GM19395 (cell line): ENCODE measurements at regions not wholly inside any gene's neighbourhood (a gene's known extent, or its start where the extent isn't known, plus 50 kb on each side); places are given as distances from the start of the nearest gene placed in this dataset.

Experiments used
- ATAC-seq: cut with Tn5 transposase; IDR thresholded peaks from one replicate; pipeline ENCODE4 v1.9.1; 2021; ENCODE audit warnings: mild to moderate bottlenecking, moderate library complexity; ENCODE audit not compliant: unreplicated experiment

DNA sequence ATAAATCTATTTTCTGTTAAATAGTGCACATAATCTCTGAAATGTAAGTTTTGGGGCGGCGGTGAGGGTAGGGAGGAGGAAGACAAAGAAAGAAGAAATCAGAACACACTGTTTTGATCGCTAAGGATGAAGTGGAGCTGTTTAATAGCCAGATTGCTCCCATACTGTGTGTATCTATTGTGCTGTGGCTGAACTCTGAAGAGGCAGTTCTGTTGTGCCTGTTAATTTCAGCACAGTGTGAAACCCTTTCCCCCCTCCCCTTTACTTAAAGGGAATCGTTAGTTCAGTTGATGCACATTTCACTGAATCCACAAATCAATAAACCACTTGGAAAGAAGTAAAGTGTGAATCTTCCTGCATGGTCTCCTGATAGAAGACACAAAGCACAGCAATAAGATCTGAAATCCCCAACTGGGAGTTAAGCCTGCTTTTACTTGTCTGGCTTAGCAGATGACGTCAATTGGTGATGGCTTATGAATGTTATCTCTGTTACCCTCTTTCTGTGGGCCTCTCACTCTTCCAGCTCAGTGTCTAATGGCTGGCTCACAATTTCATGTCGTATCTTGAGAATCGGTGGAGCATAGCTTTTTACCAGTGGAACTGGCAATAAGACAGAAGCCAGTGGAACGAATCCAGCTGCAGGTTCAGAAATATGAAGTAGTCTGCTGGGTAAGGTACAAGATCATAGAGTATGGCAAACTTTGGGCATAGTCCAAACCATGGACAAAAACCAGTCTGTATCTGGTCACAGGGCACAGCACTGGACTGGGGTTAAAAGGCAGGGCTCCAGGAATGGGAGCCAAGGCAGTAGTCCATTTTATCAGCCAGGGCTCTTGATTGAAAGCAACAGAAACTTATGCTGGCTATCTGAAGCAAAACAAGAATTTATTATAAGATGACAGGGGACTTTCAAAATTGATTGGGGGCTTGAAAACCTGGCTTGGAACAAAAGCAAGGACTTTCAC lies 413.5 kb upstream of the SEL1L start:
- ATAC-seq, result no peak

DNA sequence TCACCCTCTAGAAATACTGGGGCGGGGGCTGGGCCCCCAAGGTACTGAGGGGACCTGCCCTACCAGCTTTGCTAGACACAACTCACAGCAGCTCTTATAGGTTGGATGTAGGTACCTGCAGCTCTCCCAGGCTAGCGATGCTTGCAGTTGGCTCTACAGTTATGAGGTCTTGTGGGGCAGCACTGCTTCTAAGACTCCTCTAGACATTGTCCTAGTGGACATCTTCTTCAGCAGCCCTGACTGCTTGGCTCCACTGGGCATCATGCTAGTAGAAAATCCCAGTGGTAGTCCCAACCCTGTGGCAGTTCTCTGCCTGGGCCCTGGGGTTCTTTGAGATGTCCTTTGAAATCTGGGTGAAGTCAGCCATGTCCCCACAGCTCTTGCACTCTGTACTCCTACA lies 419.3 kb upstream of the SEL1L start:
- ATAC-seq, result no peak

DNA sequence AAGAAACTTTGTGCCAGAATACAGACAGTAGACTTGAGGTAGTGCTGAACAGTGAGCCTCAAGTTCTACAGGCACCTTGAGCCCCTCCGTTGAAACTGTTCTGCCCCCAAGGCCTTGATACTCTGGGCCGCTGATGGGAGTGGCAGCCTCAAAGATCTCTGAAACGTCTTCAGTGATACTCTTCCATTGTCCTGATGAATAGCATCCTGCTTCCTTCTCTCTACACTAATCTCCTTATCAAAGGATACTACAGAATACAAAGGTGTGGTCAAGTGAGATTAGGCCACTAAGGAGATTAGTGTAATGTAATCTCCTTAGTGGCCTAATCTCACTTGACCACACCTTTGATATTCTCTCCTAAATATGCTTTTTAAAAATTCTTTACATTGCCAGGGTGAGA lies 419.8 kb upstream of the SEL1L start:
- no peak for ATAC-seq

DNA sequence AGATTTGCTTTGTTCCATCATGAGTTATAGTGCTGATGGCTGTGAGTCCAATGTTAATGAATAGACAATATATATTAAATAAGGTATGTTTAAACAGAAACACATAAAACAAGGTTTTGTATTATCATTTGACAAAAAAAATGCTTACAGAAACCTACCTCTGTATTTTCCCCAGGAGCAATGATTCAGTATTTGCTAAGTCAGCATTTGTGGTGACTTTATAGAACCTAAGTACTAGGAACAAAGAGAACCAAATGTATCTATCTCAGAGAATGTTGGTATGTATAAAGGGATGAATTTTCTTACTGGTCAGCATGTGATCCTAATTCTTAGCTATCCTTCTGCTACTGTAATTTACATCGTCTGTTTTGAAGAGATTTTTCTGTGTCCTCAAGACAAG lies 421.5 kb upstream of the SEL1L start:
- ATAC-seq, result no peak

DNA sequence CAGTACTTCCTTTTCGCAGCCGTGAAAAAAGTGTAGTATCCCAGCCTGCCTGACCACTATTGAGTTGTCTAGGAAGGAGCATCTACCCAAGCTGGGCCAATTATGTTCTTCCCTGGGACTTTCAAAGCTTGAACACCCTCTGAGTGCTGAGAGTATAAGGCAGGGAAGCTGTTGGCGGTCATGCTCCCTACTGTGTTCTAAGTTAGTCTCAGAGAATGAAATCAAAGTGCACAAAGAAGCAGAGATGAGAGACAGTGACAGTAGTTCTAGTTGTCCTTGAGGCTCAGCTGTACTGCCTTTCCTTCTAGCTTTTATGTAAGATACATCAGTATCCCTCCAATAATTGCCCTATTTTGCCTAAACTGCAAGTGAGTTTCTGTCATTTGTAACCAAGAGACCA lies 427.1 kb upstream of the SEL1L start:
- ATAC-seq, result no peak

DNA sequence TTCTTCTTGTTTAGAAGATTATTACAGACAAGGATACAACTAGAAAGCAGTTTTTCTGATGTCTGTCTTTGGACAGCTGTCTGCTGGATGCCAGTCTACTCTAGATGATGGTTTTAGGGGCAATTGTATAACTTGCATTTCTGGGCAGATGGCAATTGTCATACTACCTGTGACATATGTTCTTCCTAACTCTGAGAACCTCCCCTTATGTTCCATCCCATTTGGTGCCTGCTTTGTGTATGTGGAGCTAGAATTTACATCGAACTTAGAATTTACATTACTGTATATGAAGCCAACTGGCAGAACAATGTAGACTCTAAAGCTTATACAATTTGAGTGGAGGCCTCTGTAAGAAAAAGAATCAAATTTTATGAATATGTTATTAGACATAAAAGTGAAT lies 430.2 kb upstream of the SEL1L start:
- ATAC-seq, result no peak

DNA sequence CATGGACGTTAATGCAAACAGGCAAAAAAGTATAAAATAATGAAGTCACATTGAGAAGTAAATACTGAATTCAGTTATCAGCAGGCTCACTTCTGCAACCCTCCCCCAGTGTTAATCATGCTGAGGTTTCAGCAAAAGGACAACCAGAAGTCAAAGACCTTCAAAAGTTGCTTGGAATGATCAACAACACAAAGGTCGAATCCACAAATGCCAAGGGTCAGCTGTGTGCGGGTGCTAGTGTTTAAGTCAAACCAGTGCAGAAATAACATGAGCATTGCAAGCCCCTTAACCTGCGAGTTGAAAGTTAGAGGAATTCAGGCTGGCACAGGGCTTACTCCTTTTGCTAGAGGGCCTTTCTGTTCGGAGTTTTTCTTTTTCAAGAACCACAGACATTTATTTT lies 436.7 kb upstream of the SEL1L start:
- no peak for ATAC-seq

DNA sequence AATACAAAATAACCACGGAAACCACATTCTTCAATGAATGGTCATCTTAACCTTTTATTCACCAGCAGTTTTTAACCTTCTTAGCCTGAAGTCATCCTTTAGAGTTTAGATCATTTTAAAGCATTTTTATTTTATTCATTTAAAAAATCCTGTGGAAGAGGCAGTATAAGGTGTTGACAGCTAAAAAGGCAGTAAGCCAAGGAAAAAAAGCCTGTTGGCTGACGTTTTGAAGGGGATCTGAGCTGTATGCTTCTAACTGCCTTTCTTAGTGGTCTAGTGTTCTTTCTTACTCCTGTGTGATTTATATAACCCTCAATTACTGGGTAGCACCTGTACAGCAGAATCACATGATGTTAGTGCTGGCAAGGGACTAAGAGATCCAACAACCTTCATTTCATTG lies 438.3 kb upstream of the SEL1L start:
- no peak for ATAC-seq

DNA sequence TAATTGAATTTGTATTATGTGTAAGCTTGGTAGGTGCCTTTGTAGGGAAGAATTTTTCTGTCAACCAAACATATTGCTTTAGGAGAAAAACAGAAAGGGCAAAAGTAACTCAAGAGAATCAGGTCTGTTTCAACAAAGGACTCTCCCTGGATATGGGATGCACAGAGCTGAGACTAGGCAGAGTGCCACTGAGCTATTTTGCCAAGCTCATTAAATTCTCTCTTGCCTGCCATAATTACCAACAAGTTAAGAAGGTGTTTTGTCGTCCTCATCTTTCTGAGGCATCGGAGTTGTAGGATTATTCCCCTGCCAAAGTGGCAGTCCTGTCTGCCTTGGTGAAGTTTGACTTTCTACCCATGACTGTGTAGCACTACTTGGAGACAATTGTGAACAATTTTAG lies 438.9 kb upstream of the SEL1L start:
- ATAC-seq, result no peak

DNA sequence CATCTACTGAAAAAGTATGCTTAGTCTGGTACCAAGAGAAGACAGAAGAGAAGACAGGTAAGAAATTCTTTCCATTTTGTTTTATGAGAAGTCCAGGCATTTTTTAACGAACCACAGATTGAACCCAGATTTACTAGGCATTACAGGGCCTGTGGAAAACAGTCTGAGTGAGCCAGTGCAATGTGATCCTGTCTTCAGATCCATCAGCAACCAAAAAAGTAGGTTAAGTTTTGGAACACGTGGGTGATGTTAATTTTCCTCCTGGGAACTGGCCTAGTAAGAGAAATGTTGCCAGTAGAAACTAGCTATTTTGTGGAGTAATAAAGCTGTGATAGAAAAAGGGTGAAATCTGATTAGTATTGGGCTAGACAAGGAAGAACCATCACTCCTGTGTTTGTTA lies 440.9 kb upstream of the SEL1L start:
- no peak for ATAC-seq

DNA sequence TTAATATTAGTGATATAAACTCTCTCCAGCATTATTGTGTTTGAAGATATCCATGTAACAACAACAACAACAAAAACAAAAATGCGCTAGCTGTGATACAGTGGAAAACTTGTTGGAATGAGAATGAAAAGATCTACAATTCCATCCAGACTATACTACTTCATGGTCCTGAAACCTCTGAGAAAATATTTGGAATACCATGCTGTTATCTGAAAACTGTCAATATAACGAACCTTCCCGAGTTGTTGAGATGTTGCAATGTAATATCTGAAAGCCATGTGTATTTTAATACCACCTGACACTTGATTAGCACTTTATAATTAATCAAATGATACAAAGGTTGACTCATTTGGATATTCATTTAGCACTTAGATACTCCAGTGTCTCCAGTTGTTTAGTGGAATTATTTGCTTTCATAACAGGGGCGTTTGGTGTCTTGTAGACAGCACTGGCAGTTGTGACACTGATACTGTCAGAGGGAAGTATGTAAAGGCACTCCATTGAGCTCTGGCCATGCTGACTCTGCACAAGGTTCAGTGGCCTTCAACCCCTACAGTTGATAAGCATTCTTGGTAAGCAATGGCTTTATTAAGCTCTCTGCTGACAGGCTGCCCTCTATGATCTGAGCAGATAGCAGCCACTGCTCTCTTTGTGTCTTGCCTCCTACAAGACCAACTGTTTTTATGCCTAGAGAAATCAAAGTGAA lies 447.1 kb upstream of the SEL1L start:
- no peak for ATAC-seq

DNA sequence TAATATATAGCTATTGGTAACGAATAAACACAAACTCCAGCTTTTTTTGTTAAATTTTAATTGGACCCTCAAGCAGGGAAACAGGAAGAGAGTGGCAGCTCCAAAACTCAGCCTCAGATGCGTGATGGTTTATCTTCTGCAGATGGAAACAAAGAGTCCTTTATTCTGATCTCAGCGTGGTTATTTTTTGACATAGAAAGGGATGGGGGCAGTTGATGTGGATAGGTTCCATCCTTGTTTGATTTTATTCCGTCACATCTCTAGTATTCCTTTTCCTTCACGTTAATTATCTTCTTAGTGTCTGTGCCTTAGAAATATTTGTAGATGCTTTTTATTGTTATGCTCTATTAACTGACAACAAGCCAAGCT lies 447.6 kb upstream of the SEL1L start:
- no peak for ATAC-seq

DNA sequence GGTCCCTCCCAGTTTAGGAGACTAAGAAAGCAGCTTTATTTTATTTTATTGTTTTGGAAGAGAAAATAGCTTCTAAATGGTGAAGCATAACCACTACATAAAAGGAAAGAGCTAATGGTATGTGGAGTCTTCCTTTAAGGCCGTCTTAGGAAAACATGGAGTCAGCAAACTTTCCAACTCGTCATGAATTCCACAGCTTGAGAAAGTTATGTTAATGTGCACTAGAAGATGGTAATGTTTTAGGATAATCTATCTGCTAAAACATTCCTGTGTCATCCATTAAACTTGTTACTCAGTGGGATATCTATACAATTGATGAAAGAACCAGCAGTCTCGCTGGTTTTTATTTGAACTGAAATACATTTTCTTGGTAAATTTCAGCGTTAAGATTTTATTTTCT lies 448.4 kb upstream of the SEL1L start:
- ATAC-seq, result no peak

DNA sequence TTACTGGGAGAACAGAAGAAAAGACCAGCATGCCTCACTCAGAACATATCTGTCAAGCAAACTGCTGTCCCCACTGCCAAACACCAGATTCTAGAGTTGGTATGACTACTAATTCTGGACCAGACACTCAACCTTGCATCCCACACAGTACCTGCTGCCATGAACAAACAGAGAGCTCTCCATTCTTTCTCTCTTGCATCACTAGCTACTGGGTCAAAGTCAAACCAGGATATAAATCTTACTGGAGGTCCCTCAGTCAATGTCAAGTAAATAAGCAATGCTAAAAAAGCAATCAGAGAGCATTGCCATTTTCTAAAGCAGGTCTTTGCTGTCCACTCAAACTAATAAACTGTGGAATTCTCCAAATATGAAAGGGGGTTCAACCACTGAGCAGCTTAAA lies 452.4 kb upstream of the SEL1L start:
- ATAC-seq, result no peak

DNA sequence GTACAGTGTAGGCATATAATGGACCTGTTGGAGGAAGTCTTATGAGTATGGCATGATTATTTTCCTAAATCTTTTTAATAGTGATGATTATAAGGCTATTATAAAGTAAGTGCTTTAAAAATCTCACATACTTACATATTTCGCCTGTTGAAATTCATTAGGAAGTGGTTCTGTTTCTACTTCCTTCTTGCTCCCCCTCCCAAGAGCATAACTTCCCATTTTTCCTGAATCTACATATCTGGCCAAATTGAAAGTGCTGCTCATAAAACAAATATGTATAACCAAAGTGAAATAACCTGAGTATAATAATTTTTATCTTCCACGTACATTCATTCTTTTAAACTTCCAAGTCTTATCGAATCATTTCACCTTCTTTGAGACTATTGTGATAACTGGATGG lies 455.6 kb upstream of the SEL1L start:
- ATAC-seq, result no peak

DNA sequence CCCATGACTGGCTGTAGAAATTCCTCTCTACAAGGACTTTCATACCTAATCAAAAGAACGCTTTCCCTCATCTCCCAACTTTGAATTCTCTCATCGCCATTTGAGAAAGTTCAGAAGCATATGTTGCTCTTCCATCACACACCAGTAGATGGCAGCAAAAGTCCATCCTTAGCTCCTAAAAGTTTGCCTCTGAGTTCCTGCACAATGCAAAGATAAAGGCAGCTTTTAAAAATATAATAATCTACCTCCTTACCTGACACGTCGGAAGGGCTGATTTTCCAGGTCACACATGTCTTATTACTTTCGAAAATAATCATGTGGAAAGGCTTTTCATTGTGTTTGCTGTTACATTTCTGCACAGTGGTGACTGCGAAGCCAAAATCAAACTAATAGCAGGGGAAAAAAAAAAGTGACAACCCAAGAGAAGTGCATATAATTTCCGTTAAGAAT lies 456.7 kb upstream of the SEL1L start:
- peak; percentile 63 for ATAC-seq

DNA sequence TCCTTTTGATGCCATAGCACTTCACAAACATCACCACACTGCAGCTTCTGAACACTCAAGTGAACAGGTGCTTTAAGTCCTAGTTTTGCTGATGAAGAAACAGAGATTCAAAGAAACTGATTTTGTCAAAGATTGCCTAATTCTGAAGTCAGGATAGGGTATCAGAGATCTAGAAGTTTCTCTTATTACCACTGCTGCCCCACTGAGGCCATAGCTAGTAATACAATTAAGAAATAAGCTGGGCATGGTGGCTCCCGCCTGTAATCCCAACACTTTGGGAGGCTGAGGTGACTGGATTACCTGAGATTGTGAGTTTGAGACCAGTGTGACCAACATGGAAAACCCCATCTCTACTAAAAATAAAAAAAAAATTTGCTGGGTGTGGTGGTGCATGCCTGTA lies 458.3 kb upstream of the SEL1L start:
- ATAC-seq, result no peak

DNA sequence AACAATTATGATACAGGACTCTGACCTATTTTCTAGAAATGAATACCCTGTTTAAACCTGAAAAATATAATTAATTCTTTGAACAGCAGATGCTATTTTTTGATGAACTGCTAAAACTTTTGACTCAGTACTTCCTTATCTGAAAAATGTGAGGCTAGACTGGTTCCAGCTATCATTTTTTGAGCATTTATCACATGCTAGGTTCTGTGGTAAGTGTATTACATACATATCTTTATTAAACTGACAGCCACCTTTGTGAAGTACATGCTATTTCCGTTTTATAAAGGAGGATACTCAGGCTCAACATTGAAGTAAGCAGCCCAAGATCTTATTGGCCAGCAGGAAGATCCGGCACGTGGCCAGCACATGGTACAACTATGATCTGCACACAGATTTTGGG lies 459.8 kb upstream of the SEL1L start:
- ATAC-seq, result no peak

DNA sequence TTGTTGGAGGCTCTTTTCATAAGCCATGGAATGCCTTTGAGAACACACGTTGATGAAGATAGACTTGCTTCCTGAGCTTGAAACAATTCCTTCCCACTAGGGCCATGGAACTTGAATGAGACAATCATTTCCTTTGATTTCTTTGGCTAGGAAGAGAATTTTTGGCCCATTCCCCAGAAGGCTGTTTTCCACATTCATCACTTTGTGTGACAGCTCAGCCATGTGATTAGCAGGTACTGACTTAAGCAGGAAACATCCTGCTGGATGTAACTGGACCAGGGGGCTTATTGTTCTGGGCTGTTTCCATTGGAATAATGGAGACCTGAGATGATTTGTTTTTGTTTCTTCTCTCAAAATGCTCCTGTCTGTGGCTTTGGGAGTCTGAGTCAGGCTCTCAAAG lies 469.8 kb upstream of the SEL1L start:
- ATAC-seq, result no peak

DNA sequence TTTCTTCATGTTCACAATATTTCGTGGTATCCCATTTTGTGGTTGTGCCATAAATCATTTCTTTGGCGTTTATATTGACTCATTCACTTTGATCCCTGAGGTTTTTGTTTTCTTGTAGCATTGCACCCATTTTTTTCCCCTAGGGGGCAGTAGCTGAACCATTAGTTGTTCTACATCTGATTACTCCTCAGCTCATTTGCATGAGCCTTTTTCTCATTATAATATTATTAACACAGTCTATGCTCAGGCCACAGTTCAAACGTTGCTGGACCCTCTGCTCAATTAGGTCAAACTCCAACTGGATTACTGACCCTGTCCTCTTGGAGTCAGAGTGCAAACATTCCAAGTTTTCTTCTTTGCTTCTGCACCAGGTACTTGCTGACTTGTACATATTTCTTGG lies 475.4 kb upstream of the SEL1L start:
- no peak for ATAC-seq

DNA sequence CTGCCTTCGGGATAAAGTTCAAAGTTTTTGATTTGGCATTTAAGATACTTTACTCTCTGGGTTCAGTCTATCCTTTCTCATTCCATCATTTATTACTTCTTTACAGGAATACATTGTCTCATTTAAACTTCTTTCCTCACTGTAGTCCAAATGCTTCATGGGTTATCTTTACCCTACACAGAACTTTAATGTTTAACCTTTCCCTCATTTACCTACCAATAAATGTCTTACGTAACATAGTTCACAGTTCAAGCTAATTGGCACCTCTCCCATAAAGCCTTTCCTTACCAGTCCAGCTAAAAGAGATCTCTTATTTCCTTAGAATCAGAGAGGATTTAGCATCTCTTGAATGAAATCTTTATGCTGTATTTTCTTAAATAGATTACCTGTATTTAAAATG lies 476.3 kb upstream of the SEL1L start:
- ATAC-seq, result no peak

DNA sequence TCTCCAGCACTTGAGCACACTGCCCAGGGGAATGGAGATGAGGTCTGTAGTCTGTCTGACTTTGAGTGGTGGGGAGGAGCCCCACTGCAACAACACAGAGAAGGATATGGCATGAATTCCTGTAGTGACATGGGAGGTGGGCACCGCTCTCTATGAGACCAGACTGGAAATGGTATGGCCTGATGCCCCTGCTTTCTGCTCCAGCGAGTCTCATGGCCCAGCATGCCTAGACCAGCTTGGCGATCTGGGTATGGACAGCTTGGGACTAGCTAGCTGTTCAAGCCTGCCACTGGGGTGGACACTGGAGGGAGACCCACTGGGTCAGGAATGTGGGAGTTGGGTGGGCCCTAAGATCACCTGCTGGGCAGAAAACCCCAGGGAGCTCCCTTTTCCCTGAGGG lies 477.8 kb upstream of the SEL1L start:
- ATAC-seq, result no peak
